ENCODE measurements at regions not wholly inside any gene's neighbourhood (a gene's known extent, or its start where the extent isn't known, plus 50 kb on each side); places are given as distances from the start of the nearest gene placed in this dataset.

- Mint-ChIP-seq H3K9me3 (ENCODE audit: unreplicated experiment) (peaks cover 4% of the 10 kb centered on the region), H3K36me3 (ENCODE audit: unreplicated experiment) (no peaks in the 10 kb centered on the region), H3K27ac (ENCODE audit: unreplicated experiment) (no peak overlapping the region), H3K27me3 (ENCODE audit: unreplicated experiment) (peaks cover 4% of the 10 kb centered on the region), H3K4me1 (ENCODE audit: low read depth, unreplicated experiment) (no peaks in the 10 kb centered on the region), H3K4me3 (ENCODE audit: unreplicated experiment) (no peak overlapping the region)
- TF ChIP-seq CTCF (IDR thresholded peaks at IDR 0.05; ENCODE audit: partially characterized antibody, unreplicated experiment), result no peak
- DNase-seq, result no peak
Measured at GRCh38 chr2:239634769-239635168, 233.9 kb upstream of the HDAC4 start.

DNA sequence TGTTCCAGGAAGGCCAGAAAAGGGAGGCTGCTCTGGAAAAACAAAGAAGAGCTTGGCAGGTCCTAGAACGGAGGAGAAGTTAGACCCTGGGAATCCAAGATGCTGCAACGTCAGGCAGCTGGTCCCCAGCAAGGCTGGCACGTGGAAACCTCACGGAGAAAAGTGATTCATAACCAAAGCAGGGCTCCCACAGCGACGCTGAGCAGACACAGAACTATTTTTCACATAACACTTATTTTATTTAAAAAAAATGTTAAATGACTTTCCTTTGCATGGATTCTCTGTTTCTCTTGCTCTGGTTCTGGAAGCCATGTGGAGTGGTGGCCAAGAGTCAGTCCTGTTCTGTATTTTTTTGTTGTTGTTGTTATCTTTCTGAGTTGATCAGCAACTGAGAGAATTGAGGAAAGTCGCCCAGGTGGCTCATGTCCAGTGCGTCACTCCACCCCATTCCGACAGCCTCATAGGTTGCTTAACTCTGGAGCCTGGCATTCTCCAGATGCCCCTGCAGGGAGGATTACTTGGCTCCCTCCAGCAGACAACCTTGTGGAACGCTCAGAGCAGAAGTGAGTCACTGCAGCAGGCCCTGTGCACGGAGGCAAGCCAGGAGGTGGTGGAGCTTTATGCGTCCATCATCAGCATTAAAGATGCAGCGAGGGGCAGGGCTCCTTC, 229.9 kb upstream of the HDAC4 start:
- H3K4me1 Mint-ChIP-seq (ENCODE audit: low read depth, unreplicated experiment), result no peaks in the 10 kb centered on the region
- peaks cover 2% of the 10 kb centered on the region for H3K9me3 Mint-ChIP-seq (ENCODE audit: unreplicated experiment)
- H3K36me3 Mint-ChIP-seq (ENCODE audit: unreplicated experiment), result no peaks in the 10 kb centered on the region
- TF ChIP-seq CTCF (IDR thresholded peaks at IDR 0.05; ENCODE audit: partially characterized antibody, unreplicated experiment), result no peak
- DNase-seq, result no peak
- H3K27me3 Mint-ChIP-seq (ENCODE audit: unreplicated experiment), result no peaks in the 10 kb centered on the region
- no peak overlapping the region for H3K4me3 Mint-ChIP-seq (ENCODE audit: unreplicated experiment)
- no peak overlapping the region for H3K27ac Mint-ChIP-seq (ENCODE audit: unreplicated experiment)

DNA sequence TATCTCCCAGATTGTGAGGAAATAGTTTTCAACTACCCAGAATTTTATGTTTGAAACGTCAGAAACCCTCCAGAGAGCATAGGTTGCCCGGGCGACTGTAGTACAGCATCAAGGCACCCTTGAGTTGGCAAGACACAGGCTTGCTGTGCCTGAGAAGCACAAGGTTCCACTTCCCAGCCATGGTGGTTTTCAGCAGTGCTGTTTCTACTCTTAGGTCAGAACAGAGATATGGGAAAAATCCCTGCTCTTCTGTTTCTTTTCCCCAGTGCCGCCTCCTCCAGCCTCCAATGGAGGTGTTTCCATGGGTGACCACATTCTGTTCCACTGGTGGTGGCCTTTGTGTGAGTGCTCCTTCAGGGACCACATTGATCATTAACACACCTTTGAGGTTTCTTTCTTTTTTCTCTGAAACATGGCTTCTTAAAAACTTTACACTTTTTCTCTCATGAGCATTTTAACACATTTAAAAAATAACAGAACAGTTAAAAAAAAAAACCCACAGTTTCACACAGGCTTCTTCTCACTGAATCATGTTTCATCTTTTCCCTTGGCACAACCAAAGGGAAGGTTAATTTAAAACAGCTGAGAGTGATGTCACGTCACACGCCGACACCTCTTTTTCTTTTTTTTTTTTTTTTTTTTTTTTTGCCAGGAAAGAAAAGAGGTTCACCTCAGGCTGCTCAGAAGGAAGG, 229.3 kb upstream of the HDAC4 start:
- no peak for TF ChIP-seq CTCF (IDR thresholded peaks at IDR 0.05; ENCODE audit: partially characterized antibody, unreplicated experiment)
- H3K9me3 Mint-ChIP-seq (ENCODE audit: unreplicated experiment), result no peaks in the 10 kb centered on the region
- no peak overlapping the region for H3K4me3 Mint-ChIP-seq (ENCODE audit: unreplicated experiment)
- DNase-seq, result no peak
- no peaks in the 10 kb centered on the region for H3K4me1 Mint-ChIP-seq (ENCODE audit: low read depth, unreplicated experiment)
- no peaks in the 10 kb centered on the region for H3K36me3 Mint-ChIP-seq (ENCODE audit: unreplicated experiment)
- no peaks in the 10 kb centered on the region for H3K27me3 Mint-ChIP-seq (ENCODE audit: unreplicated experiment)
- H3K27ac Mint-ChIP-seq (ENCODE audit: unreplicated experiment), result no peak overlapping the region

DNA sequence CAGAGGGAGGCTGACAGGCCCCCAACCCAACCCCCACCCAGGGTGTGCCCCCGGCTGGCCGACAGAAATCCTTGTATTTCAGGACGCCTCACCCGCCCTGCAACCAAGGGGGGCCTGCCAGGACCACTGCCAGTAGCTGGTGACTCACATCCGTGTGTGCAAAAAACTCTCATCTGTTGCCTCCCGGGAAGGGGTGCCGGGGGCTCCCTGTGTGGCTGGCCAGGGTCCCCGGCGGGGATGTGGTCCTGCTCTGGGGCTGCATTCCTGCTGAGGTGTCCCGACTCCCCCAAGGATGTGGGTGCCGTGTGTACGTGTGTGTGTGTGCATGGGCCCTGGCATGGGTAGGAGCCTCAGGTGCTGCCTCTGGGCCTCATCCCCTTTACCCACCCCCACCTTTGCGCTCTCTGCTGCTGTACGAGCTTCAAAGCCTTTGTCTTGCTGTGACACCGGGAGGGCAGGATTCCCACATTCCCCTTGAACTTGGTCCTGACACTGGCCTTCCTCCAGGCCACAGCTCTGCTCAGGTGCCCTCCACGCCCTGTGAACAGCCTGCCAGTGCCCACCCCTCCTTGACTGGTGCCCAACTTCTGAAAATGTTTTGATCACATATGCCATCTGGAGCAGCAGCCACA, 226.3 kb upstream of the HDAC4 start:
- no peak overlapping the region for H3K4me3 Mint-ChIP-seq (ENCODE audit: unreplicated experiment)
- no peaks in the 10 kb centered on the region for H3K36me3 Mint-ChIP-seq (ENCODE audit: unreplicated experiment)
- no peak for DNase-seq
- H3K27me3 Mint-ChIP-seq (ENCODE audit: unreplicated experiment), result no peaks in the 10 kb centered on the region
- H3K9me3 Mint-ChIP-seq (ENCODE audit: unreplicated experiment), result no peaks in the 10 kb centered on the region
- no peaks in the 10 kb centered on the region for H3K4me1 Mint-ChIP-seq (ENCODE audit: low read depth, unreplicated experiment)
- H3K27ac Mint-ChIP-seq (ENCODE audit: unreplicated experiment), result no peak overlapping the region
- no peak for TF ChIP-seq CTCF (IDR thresholded peaks at IDR 0.05; ENCODE audit: partially characterized antibody, unreplicated experiment)
